HG02571 (cell line): ENCODE measurements at regions not wholly inside any gene's neighbourhood (a gene's known extent, or its start where the extent isn't known, plus 50 kb on each side); places are given as distances from the start of the nearest gene placed in this dataset.

ENCODE experiments used
- ATAC-seq: cut with Tn5 transposase; IDR thresholded peaks from one replicate; pipeline ENCODE4 v1.9.1; 2021; ENCODE audit warnings: mild to moderate bottlenecking, moderate library complexity; ENCODE audit not compliant: unreplicated experiment

DNA sequence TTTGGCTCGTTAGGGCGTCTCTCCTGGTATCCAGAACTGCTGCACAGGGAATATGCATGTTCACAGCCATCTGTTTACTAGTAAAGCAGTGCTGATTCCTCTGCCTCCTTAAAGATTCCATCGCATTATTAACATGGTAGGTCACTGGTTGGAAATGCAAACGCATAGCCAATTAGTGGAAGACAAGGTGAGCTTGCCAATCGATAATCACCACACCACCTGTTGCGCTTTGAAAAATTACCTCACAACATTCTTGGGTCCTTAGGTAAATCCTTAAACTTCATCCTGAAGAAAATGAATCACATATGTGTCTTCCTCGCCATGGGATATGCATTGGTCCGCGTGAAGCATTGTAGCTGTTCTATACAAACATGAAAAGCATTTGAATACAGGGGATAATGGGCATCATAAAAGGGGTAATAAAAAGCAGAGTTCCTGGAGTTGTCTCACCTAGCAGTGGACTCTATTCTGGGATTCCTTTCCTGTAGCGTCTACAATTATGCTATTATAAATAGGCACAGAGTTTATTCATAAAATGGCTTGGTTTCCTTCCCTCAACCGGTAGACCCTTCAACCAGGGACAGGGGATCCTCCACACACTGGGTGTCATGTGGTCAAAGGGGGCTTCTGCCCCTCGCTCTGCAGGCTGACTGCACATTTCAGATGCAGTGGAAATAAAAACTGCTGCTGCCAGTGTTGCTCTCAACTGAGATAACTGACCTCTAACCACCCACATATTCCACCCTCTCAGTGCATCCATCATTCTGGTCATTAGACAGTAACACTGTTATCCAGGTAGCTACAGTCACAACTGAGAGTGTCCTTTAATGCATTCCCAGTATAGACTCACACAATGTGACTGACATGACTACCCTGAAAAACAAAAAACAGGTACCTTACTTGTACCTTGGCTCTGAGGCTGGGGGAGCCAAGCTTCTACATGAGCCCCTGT is 389.2 kb upstream of the NFE2L3 start:
- ATAC-seq, result no peak

DNA sequence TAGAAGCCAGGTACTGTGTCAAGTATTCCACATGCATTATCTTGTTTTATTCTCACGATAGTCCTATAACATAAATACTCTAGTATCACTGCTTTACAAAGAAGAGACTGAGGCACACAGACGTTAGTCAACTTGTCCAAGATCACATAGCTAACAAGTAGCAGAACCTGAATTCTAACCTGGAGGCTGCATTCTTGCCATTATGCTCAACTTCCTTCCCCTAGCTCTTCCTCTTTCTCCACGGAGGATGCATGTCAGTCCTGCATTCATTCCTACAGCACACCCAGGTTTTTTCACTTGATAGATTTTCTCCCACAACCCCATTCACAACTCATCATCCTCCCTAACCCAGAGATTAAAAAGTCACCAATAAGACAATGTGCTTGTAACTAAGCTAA is 388.5 kb upstream of the NFE2L3 start:
- ATAC-seq, result no peak

- no peak for ATAC-seq
Observed at GRCh38 chr7:25765110-25765655, 386.8 kb upstream of the NFE2L3 start.

DNA sequence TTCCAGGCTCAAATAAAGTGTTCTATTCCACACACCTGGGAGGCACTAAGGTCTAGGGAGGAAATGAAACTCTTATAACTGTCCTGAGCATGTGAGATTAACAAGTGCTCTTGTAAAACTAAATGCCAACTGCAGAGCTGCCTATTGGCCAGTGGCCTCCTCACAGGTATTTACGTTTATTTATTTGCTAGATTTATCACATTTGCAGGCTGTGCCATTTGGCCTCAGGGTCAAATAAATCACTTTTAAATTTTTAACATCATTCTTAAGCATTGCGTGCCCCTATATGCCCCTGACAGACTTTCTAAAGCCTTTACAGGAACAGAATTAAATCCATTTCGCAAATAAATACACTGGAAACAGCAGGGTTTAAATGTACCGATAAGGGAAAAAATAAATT is 381.8 kb upstream of the NFE2L3 start:
- no peak for ATAC-seq

- ATAC-seq, result no peak
Observed at GRCh38 chr7:25770670-25771069, 381.3 kb upstream of the NFE2L3 start.

GRCh38 chr7:25771491-25771890 is 380.5 kb upstream of the NFE2L3 start:
- no peak for ATAC-seq

- no peak for ATAC-seq
Observed at GRCh38 chr7:25772802-25773201, 379.2 kb upstream of the NFE2L3 start.

DNA sequence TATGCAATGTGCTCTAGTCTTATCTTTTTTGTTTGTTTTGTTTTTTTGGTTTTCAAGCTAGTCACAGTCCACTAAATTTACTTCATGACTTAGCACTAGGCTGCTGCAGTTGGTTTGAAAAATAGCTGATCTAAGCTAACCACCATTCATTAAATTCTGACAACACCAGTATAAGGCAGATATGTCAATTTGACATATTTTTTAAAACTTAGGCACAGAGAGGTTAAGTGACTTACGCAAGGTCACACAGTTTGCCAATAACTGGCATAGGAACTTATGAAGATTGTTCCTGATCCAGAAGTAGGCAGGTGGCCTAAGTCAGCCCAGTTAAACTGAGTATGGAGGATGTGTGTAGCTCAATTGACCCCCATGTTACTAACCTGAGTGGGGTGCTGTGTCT is 377.3 kb upstream of the NFE2L3 start:
- no peak for ATAC-seq

DNA sequence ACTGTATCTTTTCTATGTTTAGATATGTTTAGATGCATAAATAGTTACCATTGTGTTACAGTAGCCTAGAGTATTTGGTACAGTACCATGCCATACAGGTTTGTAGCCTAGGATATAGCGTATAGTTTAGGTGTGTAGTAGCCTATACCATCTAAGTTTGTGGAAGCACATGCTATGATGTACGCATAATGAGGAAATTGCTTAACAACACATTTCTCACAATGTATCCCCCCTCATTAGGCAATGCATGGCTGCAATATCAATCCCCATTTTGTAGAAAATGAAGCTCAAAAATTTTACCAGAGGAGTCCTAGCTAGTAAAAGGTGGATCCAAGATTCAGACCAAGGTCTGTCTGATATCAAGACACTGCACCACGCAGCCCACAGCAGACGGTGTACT is 376.4 kb upstream of the NFE2L3 start:
- ATAC-seq, result no peak

GRCh38 chr7:25775999-25776743 is 375.8 kb upstream of the NFE2L3 start:
- no peak for ATAC-seq

GRCh38 chr7:25776744-25777123 is 375.3 kb upstream of the NFE2L3 start:
- ATAC-seq, result no peak

- no peak for ATAC-seq
Observed at GRCh38 chr7:25777969-25778708, 373.9 kb upstream of the NFE2L3 start.

DNA sequence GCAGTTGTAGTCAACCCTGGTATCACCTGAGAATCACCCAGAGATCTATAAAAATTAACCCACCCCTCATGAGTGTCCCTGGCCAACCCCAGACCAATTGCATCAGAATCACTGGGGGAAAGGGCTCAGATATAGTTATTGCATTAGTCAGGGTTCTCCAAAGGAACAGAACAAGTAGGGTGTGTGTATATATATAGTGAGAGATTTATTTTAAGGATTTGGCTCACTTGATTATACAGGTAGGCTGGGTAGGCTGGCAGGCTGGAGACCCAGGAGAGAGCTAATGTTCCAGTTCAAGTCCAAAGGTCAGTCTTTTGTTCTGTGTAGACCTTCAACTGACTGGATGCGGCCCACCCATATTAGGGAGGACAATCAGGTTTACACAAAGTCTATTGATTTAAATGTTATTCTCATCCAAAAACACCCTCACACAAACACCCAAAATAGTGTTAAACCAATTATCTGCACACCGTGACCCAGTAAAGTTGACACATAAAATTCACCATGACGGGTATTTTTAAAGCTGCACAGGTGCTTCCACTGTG is 372.9 kb upstream of the NFE2L3 start:
- no peak for ATAC-seq

DNA sequence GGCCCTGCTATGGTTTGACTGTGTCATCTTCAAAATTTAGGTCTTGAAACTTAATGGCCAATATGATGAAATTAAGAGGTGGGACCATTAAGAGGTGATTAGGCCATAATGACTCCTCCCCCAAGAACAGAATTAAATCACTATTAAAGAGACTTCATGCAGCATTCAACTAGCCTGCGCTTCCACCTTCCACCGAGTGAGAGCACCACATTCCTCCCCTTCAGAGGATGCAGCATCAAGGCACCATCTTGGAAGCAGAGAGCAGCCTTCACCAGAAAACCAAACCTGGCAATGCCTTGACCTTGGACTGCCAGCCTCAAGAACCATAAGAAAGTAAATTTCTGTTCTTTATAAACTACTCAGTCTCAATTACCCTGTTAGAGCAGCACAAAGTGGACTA is 371.1 kb upstream of the NFE2L3 start:
- ATAC-seq, result no peak

DNA sequence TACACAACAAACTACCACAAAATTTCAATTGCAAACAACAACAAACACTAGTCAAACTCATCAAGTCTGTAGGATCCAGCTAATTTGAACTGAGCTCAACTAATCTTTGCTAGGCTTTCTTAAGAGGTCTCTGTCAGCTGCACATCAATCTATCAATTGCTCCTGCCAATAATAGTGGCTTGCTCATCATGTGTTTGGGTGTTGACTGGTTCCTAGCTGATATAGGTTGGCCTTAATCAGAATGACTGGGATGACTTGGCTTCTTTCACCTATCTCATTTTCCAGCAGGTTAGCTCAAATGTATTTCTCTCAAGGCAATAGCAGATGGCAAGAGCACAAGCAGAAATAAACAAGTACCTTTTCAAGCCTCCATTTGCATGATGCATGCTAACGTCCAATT is 370.3 kb upstream of the NFE2L3 start:
- no peak for ATAC-seq

DNA sequence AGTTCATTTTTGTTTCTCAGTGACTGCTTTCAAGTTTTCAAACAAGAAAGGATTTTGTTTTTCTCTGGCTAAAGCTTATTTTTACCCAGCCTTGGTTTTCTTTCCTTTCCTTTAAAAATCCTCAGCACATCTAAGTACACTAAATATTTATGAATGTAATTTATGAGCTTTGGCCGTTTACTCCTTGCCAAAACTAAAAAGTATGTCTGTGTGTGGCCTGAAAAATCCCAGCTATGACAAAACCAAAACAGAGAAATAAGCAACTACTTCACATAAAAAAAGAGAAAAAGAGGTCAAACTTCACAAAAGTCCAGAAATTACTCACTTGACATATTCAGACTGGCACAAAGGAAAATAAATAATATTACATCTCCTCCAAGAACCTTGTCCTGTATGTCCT is 365.1 kb upstream of the NFE2L3 start:
- ATAC-seq, result no peak

- no peak for ATAC-seq
Observed at GRCh38 chr7:25787336-25787735, 364.7 kb upstream of the NFE2L3 start.

DNA sequence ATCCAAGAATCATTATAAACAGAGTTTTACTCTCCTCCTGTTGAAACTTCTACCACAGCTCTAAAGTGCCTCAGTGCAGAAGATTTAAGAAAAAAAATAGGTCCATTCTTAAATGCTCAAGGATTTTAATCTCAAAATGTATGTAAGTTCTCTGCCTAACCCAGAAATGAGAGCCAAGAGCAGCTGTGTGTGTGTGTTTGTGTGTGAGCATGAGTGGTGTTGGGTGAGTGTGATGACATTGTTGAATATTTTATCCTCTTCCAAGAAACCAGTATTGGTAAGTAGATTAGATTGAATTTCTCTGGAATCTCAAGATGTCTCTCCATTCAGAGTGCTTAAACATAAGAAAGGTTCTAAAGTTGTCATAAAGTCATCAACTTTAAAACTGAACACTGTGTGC is 363.6 kb upstream of the NFE2L3 start:
- ATAC-seq, result no peak

DNA sequence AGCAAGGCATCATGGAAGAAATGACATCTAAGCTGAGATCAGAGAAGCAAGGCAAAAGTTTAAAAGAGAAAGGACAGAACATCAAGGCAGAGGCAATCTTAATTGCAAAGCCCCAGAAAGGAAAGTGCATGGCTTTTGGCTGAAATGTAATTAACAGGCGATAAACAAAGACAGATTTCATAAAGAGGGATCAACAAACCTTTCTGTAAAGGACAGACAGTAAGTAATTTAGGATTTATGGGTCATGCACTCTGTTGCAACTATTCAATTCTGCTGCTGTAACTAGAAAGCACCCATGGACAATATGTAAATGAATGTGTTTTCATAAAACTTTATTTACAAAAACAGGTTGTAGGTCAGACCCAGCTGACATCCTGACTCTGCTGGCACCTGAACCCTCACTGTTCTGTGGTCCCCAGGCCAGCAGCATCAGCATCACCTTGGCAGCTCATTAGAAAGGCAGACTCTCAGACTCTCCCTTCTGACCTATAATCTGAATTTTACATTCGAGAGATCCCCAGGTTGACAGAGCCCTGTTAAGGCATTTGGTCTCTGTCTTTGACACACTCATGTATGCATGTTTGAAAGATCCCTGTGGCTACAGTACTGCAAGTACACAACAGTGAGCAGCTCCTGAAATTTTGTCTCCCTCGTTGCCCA is 362.9 kb upstream of the NFE2L3 start:
- ATAC-seq, result no peak
